DMS 273 (cell line): ENCODE measurements at regions not wholly inside any gene's neighbourhood (a gene's known extent, or its start where the extent isn't known, plus 50 kb on each side); places are given as distances from the start of the nearest gene placed in this dataset.
"Not testable (repeated sequence)": the region's sequence is repeated elsewhere in the genome, so short reads cannot be mapped to it uniquely, and the experiment has no call there.

Experiments
- DNase-seq: peaks from one replicate; lab custom pipeline; 2025; ENCODE audit not compliant: unreplicated experiment; lab: John Stamatoyannopoulos, UW

GRCh38 chr12:92235703-92236472 is 90.2 kb upstream of the BTG1 start:
- no peak for DNase-seq

- peak; percentile 48 for DNase-seq
Measured at GRCh38 chr12:92234533-92234932, 88.9 kb upstream of the BTG1 start.

- DNase-seq = no peak
Measured at GRCh38 chr12:92233346-92234015, 87.8 kb upstream of the BTG1 start.

- peak; percentile 6 for DNase-seq
Measured at GRCh38 chr12:92232371-92232932, 86.8 kb upstream of the BTG1 start.

- DNase-seq = not testable (repeated sequence)
Measured at GRCh38 chr12:92231945-92232344, 86.3 kb upstream of the BTG1 start.

- not testable (repeated sequence) for DNase-seq
Measured at GRCh38 chr12:92231532-92231931, 85.9 kb upstream of the BTG1 start.

GRCh38 chr12:92229381-92229780 is 83.7 kb upstream of the BTG1 start:
- DNase-seq = no peak

GRCh38 chr12:92226961-92227360 is 81.3 kb upstream of the BTG1 start:
- no peak for DNase-seq

- no peak for DNase-seq
Measured at GRCh38 chr12:92226071-92226661, 80.5 kb upstream of the BTG1 start.

- no peak for DNase-seq
Measured at GRCh38 chr12:92224685-92225331, 79.2 kb upstream of the BTG1 start.

GRCh38 chr12:92223481-92223880 is 77.8 kb upstream of the BTG1 start:
- no peak for DNase-seq

GRCh38 chr12:92221656-92222315 is 76.1 kb upstream of the BTG1 start:
- no peak for DNase-seq

- no peak for DNase-seq
Measured at GRCh38 chr12:92218394-92219077, 72.9 kb upstream of the BTG1 start.

GRCh38 chr12:92216092-92216491 is 70.4 kb upstream of the BTG1 start:
- DNase-seq = no peak

GRCh38 chr12:92215358-92215757 is 69.7 kb upstream of the BTG1 start:
- DNase-seq = no peak

GRCh38 chr12:92213166-92213565 is 67.5 kb upstream of the BTG1 start:
- no peak for DNase-seq

- no peak for DNase-seq
Measured at GRCh38 chr12:92210071-92210470, 64.4 kb upstream of the BTG1 start.

GRCh38 chr12:92208613-92209121 is 63.0 kb upstream of the BTG1 start:
- no peak for DNase-seq

GRCh38 chr12:92206596-92206995 is 61.0 kb upstream of the BTG1 start:
- DNase-seq = no peak

GRCh38 chr12:92206011-92206410 is 60.4 kb upstream of the BTG1 start:
- no peak for DNase-seq
